Stimulated activated naive B cell treated with anti-CD40 and anti-IgM and Interleukin-4, amounts not matched to agents 10 μg/mL and 1 μg/mL and 100 μg/mL, for 72 hours (primary cell): ENCODE measurements at regions not wholly inside any gene's neighbourhood (a gene's known extent, or its start where the extent isn't known, plus 50 kb on each side); places are given as distances from the start of the nearest gene placed in this dataset.
"Not testable (repeated sequence)": the region's sequence is repeated elsewhere in the genome, so short reads cannot be mapped to it uniquely, and the experiment has no call there.

ENCODE experiments used
- ATAC-seq, 2 donors: fragments of 150-1000 bp; cut with Tn5 transposase; replicated peaks; 2 replicates each; pipeline ENCODE4 v1.10.0; 2021; ENCODE audit warnings: moderate library complexity in 1 of 2
- DNase-seq: peaks from one replicate; pipeline ENCODE4 v3.0.0; 2021
- H3K27ac Mint-ChIP-seq: one replicate; pipeline ENCODE4 v1.8.0; 2022; ENCODE audit warnings: mild to moderate bottlenecking, mixed read lengths
- H3K27me3 Mint-ChIP-seq, 2 donors: one replicate each; pipeline ENCODE4 v1.8.0; 2022; ENCODE audit warnings: mixed read lengths in 2 of 2
- H3K36me3 Mint-ChIP-seq, 2 donors: one replicate each; pipeline ENCODE4 v1.8.0; 2022; ENCODE audit warnings: mixed read lengths in 2 of 2, mild to moderate bottlenecking in 1 of 2
- H3K4me1 Mint-ChIP-seq, 2 donors: one replicate each; pipeline ENCODE4 v1.8.0; 2022; ENCODE audit warnings: mixed read lengths in 2 of 2, mild to moderate bottlenecking in 1 of 2
- H3K4me3 Mint-ChIP-seq, 2 donors: one replicate each; pipeline ENCODE4 v1.8.0; 2022; ENCODE audit warnings: mild to moderate bottlenecking in 2 of 2, mixed read lengths in 2 of 2, moderate library complexity in 1 of 2
- H3K9me3 Mint-ChIP-seq, 2 donors: one replicate each; pipeline ENCODE4 v1.8.0; 2022; ENCODE audit warnings: mixed read lengths in 2 of 2, mild to moderate bottlenecking in 1 of 2

- not testable (repeated sequence) for H3K36me3 Mint-ChIP-seq, H3K9me3 Mint-ChIP-seq, H3K27me3 Mint-ChIP-seq
- ATAC-seq (peak; percentile 92 to 94), DNase-seq (peak; percentile 94)
- H3K4me1 Mint-ChIP-seq: peaks cover 15 to 37% of the 10 kb centered on the region in 2 donors
- H3K4me3 Mint-ChIP-seq: peak overlapping the region; percentile 88 to 94
- peak overlapping the region; percentile 100 for H3K27ac Mint-ChIP-seq
These were observed 148.1 kb upstream of the NOTCH2NLA start for GRCh38 chr1:146376708-146377496.

- not testable (repeated sequence) for H3K9me3 Mint-ChIP-seq, H3K27me3 Mint-ChIP-seq, H3K36me3 Mint-ChIP-seq
- Mint-ChIP-seq H3K4me1 (peaks cover 15 to 37% of the 10 kb centered on the region in 2 donors), H3K4me3 (peak overlapping the region; percentile 88 to 94), H3K27ac (peak overlapping the region; percentile 100)
- DNase-seq (peak; percentile 88), ATAC-seq (peak; percentile 38 to 40)
These were observed 147.5 kb upstream of the NOTCH2NLA start for GRCh38 chr1:146376309-146376707.

GRCh38 chr1:146375108-146375507 lies 146.3 kb upstream of the NOTCH2NLA start:
- ATAC-seq, H3K9me3 Mint-ChIP-seq, DNase-seq, H3K27ac Mint-ChIP-seq, H3K27me3 Mint-ChIP-seq, H3K36me3 Mint-ChIP-seq: not testable (repeated sequence)
- Mint-ChIP-seq H3K4me1 (peaks cover 15 to 37% of the 10 kb centered on the region in 2 donors), H3K4me3 (peak overlapping the region; percentile 45 to 66)

DNA sequence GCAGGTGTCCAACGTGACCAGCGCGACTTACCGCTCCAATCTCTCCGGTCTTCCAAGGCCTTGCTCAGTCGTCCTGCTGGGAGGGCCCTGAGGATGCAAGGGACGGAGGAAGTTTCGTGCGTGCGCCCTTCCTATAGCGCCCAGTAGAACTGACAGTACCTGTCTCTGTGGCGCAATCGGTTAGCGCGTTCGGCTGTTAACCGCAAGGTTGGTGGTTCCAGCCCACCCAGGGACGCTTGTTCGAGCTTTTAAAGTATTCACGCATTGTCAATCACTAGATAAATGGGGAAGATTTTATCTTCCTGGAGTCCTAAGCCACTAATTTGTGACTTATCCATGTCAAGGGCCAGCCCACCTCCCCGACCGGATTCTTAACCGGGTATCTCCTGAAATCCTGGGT lies 141.1 kb upstream of the NOTCH2NLA start:
- peak overlapping the region; percentile 83 to 87 for H3K4me3 Mint-ChIP-seq
- not testable (repeated sequence) for H3K9me3 Mint-ChIP-seq, H3K36me3 Mint-ChIP-seq, ATAC-seq, H3K27me3 Mint-ChIP-seq
- H3K27ac Mint-ChIP-seq: peak overlapping the region; percentile 97
- DNase-seq: peak; percentile 44
- peaks cover 9 to 11% of the 10 kb centered on the region in 2 donors for H3K4me1 Mint-ChIP-seq

GRCh38 chr1:146355373-146355772 lies 126.6 kb upstream of the NOTCH2NLA start:
- ATAC-seq, H3K4me3 Mint-ChIP-seq, DNase-seq, H3K4me1 Mint-ChIP-seq, H3K9me3 Mint-ChIP-seq, H3K27me3 Mint-ChIP-seq, H3K36me3 Mint-ChIP-seq: not testable (repeated sequence)
- H3K27ac Mint-ChIP-seq: peak overlapping the region; percentile 21

DNA sequence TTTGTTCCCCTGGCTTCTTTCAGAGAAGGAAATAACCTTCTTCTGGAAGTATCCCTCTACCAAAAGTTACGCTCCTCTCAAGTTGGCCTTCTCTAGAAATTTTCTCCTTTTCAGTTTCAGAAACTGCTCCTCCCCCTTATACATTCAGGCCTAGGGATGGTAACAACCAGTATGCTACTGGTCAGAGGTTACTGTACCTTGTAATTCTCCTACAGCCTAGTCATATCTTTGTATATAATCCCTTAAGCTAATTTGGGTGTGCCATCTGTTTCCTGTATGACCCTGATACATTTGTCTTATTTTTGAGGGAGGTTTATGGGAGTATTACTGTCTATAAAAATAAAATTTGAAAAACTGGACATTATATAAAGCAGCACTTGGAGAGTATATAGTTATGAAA lies 98.0 kb upstream of the NOTCH2NLA start:
- DNase-seq, ATAC-seq, H3K27me3 Mint-ChIP-seq: not testable (repeated sequence)

GRCh38 chr1:146324463-146324862 lies 95.6 kb upstream of the NOTCH2NLA start:
- not testable (repeated sequence) for ATAC-seq, H3K4me1 Mint-ChIP-seq, H3K27ac Mint-ChIP-seq, H3K4me3 Mint-ChIP-seq, DNase-seq, H3K27me3 Mint-ChIP-seq, H3K36me3 Mint-ChIP-seq, H3K9me3 Mint-ChIP-seq

More for the DNA sequence above, 98.0 kb upstream of the NOTCH2NLA start:
- not testable (repeated sequence) for H3K36me3 Mint-ChIP-seq, H3K4me1 Mint-ChIP-seq, H3K27ac Mint-ChIP-seq, H3K9me3 Mint-ChIP-seq, H3K4me3 Mint-ChIP-seq

- not testable (repeated sequence) for ATAC-seq, H3K27ac Mint-ChIP-seq, H3K36me3 Mint-ChIP-seq, H3K4me1 Mint-ChIP-seq, DNase-seq, H3K9me3 Mint-ChIP-seq, H3K4me3 Mint-ChIP-seq, H3K27me3 Mint-ChIP-seq
These were observed 94.5 kb upstream of the NOTCH2NLA start for GRCh38 chr1:146323302-146323701.

DNA sequence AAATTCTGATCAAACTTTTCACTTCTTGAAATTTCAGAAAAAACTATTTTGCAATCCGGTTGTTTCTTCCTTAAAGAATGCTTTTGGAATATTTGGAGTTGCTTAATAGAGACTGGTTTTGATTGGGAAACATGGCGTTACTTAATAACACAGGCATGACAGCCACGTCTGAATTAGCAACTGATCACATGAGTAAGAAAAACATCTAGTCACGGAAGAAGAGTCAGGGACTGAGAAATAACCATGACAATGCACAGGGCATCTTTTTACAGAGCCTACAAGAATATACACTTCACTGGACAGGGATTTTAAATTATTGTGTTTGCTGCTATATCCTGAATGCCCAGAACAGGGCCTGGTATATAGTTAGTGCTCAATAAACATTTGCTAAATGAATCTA lies 94.1 kb upstream of the NOTCH2NLA start:
- not testable (repeated sequence) for H3K4me3 Mint-ChIP-seq, H3K36me3 Mint-ChIP-seq, H3K27ac Mint-ChIP-seq, DNase-seq, H3K4me1 Mint-ChIP-seq, ATAC-seq, H3K9me3 Mint-ChIP-seq, H3K27me3 Mint-ChIP-seq

GRCh38 chr1:146318715-146319114 lies 89.9 kb upstream of the NOTCH2NLA start:
- H3K27me3 Mint-ChIP-seq, H3K4me1 Mint-ChIP-seq, DNase-seq: not testable (repeated sequence)

DNA sequence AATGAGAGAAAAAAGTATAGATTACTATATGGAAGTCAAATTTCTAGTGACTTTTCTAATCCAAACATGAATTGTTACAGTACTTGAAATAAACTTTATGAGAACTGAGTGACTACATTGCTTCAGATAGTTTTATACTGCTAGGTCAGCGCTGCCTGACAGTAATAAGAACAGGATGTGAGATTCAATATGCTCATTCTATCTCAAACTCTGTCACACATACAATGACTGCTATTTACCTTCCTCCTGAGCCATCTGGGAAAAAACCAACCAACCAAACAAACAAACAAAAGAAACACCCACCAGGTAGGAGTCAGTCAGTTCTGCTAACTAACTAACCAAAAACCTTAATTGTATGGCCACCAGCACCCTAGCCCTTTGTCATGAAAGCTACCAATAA lies 89.0 kb upstream of the NOTCH2NLA start:
- H3K36me3 Mint-ChIP-seq, H3K4me1 Mint-ChIP-seq, H3K27me3 Mint-ChIP-seq, DNase-seq, H3K4me3 Mint-ChIP-seq, ATAC-seq, H3K27ac Mint-ChIP-seq, H3K9me3 Mint-ChIP-seq: not testable (repeated sequence)

More at GRCh38 chr1:146318715-146319114, 89.9 kb upstream of the NOTCH2NLA start:
- not testable (repeated sequence) for H3K4me3 Mint-ChIP-seq, ATAC-seq, H3K27ac Mint-ChIP-seq, H3K36me3 Mint-ChIP-seq, H3K9me3 Mint-ChIP-seq

DNA sequence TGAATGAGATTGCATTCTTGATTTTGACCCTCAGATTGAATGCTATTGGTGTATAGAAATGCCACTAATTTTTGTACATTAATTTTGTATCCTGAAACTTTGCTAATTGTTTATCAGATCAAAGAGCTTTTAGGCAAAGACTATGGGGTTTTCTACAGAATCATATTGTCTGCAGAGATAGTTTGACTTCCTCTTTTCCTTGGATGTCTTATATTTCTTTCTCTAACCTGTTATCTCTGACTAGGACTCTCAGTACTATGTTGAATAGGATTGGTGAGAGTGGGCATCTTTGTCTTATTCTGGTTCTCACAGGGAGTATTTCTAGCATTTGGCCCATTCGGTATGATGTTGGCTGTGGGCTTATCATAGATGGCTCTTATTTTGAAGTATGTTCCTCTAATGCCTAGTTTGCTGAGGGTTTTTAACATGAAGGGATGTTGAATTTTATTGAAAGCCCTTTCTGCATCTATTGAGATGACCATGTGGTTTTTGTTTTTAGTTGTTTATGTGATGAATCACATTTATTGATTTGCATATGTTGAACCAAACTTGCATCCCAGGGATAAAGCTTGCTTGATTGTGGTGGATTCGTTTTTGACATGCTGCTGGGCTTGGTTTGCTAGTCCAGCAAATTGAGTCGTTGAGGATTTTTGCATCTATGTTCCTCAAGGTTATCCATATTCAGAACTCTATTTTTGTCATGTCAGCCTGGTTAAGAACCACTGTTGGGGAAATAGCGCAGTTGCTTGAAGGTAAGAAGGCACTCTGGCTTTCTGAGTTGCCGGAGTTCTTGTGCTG lies 85.8 kb upstream of the NOTCH2NLA start:
- H3K27ac Mint-ChIP-seq, H3K9me3 Mint-ChIP-seq, H3K4me1 Mint-ChIP-seq, H3K4me3 Mint-ChIP-seq, H3K36me3 Mint-ChIP-seq, DNase-seq, H3K27me3 Mint-ChIP-seq: not testable (repeated sequence)
- peak; percentile 60 to 74 for ATAC-seq

GRCh38 chr1:146310579-146310978 lies 81.8 kb upstream of the NOTCH2NLA start:
- DNase-seq, ATAC-seq, H3K4me1 Mint-ChIP-seq, H3K36me3 Mint-ChIP-seq, H3K9me3 Mint-ChIP-seq, H3K27ac Mint-ChIP-seq, H3K4me3 Mint-ChIP-seq, H3K27me3 Mint-ChIP-seq: not testable (repeated sequence)

GRCh38 chr1:146309427-146309826 lies 80.6 kb upstream of the NOTCH2NLA start:
- H3K27me3 Mint-ChIP-seq, H3K9me3 Mint-ChIP-seq, H3K4me1 Mint-ChIP-seq, H3K36me3 Mint-ChIP-seq, H3K27ac Mint-ChIP-seq, DNase-seq, ATAC-seq, H3K4me3 Mint-ChIP-seq: not testable (repeated sequence)

DNA sequence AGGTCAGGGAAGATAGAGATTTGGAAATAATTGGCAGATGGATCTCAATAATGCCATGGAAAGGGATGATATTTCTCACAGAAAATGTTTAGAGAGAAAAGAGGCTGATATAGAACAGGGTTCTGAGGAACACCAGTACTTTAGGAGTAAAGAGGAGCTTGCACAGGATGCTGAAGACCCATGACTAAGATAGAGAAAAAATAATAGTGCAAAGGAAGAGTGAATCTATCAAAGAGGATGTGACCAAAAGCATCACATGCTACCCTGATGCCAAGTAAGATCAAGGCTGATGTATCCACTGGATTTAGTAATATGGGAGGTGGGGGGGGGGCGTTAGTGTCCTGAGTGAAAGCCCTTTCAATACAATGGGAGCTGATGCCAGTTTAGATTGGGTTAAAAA lies 80.1 kb upstream of the NOTCH2NLA start:
- not testable (repeated sequence) for H3K27me3 Mint-ChIP-seq, H3K9me3 Mint-ChIP-seq

More for the DNA sequence above, 80.1 kb upstream of the NOTCH2NLA start:
- not testable (repeated sequence) for H3K27ac Mint-ChIP-seq, H3K4me1 Mint-ChIP-seq, ATAC-seq, DNase-seq, H3K36me3 Mint-ChIP-seq, H3K4me3 Mint-ChIP-seq
